Tibial nerve (tissue), 4 donors: ENCODE measurements at regions not wholly inside any gene's neighbourhood (a gene's known extent, or its start where the extent isn't known, plus 50 kb on each side); places are given as distances from the start of the nearest gene placed in this dataset.

ENCODE experiments used
- DNase-seq, 2 donors: peaks; one replicate each; pipeline ENCODE4 v3.0.0-alpha.2; 2019; ENCODE audit warnings: low spot score in 2 of 2
- H3K27ac ChIP-seq, 4 donors: fragments of 200-600 bp; sonication (generic) in 3 of 4; one replicate each; pipeline ENCODE4 v1.5.1; 2017 to 2019; ENCODE audit warnings: mild to moderate bottlenecking in 1 of 4
- H3K27me3 ChIP-seq, 2 donors: fragments of 200-600 bp; sonication (generic) in 1 of 2; one replicate each; pipeline versions ENCODE4 v1.5.1 to v1.6.0; 2017 to 2019
- H3K36me3 ChIP-seq, 3 donors: fragments of 200-600 bp; sonication (generic); one replicate each; pipeline ENCODE4 v1.5.1; 2018 to 2019
- H3K4me1 ChIP-seq, 4 donors: fragments of 200-600 bp; sonication (generic) in 3 of 4; one replicate each; pipeline ENCODE4 v1.5.1; 2017 to 2019
- H3K4me3 ChIP-seq, 4 donors: fragments of 200-600 bp; sonication (generic) in 3 of 4; one replicate each; pipeline ENCODE4 v1.5.1; 2017 to 2019; ENCODE audit warnings: mild to moderate bottlenecking in 1 of 4, moderate library complexity in 1 of 4
- H3K9me3 ChIP-seq, 4 donors: fragments of 200-600 bp; sonication (generic) in 3 of 4; one replicate each; pipeline ENCODE4 v1.5.1; 2017 to 2019
- CTCF ChIP-seq, 5 experiments: fragments of 200-600 bp in 3 of 5; fragments of 450-650 bp in 2 of 5; sonication (generic) in 3 of 5; IDR thresholded peaks; one replicate each; pipeline ENCODE4 v1.5.1; 2016 to 2019; ENCODE audit warnings: antibody characterized with exemption in 5 of 5, mild to moderate bottlenecking in 3 of 5, moderate library complexity in 2 of 5
- EP300 ChIP-seq, 2 donors: sonication (generic); formaldehyde crosslinking; IDR thresholded peaks; one replicate each; pipeline ENCODE4 v1.6.1; 2017; ENCODE audit warnings: antibody characterized with exemption in 2 of 2, mild to moderate bottlenecking in 1 of 2
- POLR2A ChIP-seq, 2 donors: fragments of 450-650 bp; IDR thresholded peaks; one replicate each; pipeline ENCODE4 v1.6.1; 2017; ENCODE audit warnings: antibody characterized with exemption in 2 of 2, mild to moderate bottlenecking in 2 of 2, moderate library complexity in 2 of 2
- WGBS, 2 donors: methylation state at CpG; one replicate each; pipeline ENCODE4 v1.1.5; 2018; 5-methylcytosine and 5-hydroxymethylcytosine counted together

DNA sequence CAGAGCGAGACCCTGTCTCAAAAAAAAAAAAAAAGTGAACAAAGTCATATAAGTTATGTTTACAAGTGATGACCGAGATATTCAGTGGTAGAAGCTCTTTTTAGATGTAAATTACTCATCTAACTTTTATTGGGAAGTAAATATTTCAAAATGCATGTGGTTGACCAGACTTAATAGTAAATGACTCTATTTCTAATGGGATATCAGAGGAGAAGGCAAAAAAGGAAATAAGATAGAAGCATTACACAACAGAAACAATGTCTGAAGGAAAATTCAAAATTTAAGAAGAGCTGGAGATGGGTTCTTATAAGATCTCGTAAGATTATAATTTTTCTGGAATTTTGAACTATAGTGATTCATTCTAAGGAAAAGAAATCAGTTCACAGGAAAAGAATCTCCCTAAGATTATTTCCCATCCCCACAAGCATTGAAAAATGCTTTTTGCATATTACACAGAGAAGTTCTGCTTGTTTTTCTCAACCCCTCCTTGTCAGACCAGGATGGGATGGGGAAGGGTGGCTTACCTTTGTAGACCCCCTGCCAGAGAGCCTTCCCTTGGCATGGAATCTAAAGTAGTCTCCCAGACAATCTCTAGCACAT lies 63.1 kb upstream of the STK38L start:
- H3K4me1 ChIP-seq = peaks cover 0 to 23% (median 2%) of the 10 kb centered on the region in 4 donors
- DNase-seq = no peak
- WGBS, 2 donors = 82 to 90% methylated on average over 3 of the region's 3 CpGs
- H3K27me3 ChIP-seq = no peaks in the 10 kb centered on the region
- no peak overlapping the region for H3K27ac ChIP-seq
- no peaks in the 10 kb centered on the region for H3K36me3 ChIP-seq
- no peaks in the 10 kb centered on the region for H3K9me3 ChIP-seq
- H3K4me3 ChIP-seq = no peak overlapping the region
- TF ChIP-seq EP300 (IDR thresholded peaks at IDR 0.05) = no peak
- TF ChIP-seq CTCF (IDR thresholded peaks at IDR 0.05) = no peak
- no peak for TF ChIP-seq POLR2A (IDR thresholded peaks at IDR 0.05)

DNA sequence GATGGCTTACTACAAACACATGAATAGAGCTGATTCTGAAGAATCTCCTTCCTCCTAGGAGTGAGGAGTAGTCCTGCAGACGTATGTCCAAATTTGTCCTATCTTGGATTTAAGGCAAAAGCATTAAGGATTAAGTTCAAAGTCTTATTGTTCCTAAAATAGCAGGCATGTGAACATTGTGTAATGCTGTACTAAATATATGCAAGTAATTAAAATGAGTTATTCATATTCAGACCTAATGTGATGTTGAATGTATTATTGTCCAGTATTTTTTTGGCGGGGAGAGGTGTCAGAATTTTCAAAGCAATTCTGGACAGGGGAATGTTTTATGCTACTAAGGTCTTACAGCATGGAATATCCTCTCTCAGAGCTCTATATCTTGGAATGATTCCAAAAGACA lies 60.7 kb upstream of the STK38L start:
- Histone ChIP-seq H3K9me3 (no peaks in the 10 kb centered on the region), H3K4me1 (peaks cover 0 to 35% (median 0%) of the 10 kb centered on the region in 4 donors), H3K27me3 (no peaks in the 10 kb centered on the region), H3K27ac (no peak overlapping the region), H3K4me3 (no peak overlapping the region), H3K36me3 (no peaks in the 10 kb centered on the region)
- WGBS, 2 donors = 39 to 74% methylated on average over 2 of the region's 2 CpGs
- no peak for DNase-seq
- no peak for TF ChIP-seq CTCF (IDR thresholded peaks at IDR 0.05)
- TF ChIP-seq EP300 (IDR thresholded peaks at IDR 0.05) = no peak
- no peak for TF ChIP-seq POLR2A (IDR thresholded peaks at IDR 0.05)

- H3K4me3 ChIP-seq = no peak overlapping the region
Observed at GRCh38 chr12:27185234-27186021, 58.7 kb upstream of the STK38L start.

DNA sequence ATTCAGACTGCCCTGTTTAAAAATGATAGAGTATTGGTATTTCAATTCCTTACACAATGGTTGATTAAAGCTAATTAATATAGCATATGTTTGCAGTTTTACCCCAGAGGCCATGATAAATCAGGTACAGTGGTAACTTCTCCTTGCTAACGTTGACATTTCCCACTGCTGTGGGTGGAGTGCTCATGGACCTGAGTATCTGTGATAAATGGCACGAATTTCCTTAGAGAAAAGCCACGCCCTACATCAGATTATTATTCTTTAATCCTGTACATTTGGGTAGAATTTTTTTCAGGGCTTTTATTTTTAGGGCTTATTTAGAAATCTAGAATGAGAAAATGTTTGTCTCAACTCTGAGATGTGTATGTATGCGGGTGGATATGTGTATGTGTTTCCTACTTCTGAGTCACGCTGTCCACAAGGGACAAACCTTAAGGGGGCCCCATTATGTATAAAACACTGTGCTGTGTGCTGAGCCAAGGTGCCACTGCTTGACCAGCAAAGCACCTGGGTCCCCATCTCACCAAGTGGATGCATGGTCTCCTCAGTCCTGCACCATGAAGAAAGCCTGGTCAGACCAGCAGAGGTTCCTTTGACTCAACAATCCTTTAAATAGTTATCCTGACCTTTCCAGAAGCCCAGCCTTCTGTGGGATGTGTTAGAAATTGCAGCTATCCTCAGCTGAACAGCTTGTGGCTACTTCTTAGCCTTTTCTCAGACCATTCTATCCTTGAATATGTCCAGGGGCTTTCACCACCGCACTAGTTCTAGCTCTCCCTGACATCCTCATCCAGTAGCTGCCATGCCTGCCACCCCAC lies 57.9 kb upstream of the STK38L start:
- 72 to 83% methylated on average over 6 of the region's 6 CpGs for WGBS, 2 donors
- H3K4me1 ChIP-seq = peaks cover 0 to 33% (median 1%) of the 10 kb centered on the region in 4 donors
- no peaks in the 10 kb centered on the region for H3K36me3 ChIP-seq
- no peak for DNase-seq
- H3K4me3 ChIP-seq = no peak overlapping the region
- H3K27ac ChIP-seq = peak overlapping the region in 1 of 4 donors; percentile 58
- TF ChIP-seq EP300 (IDR thresholded peaks at IDR 0.05) (no peak), CTCF (IDR thresholded peaks at IDR 0.05) (no peak), POLR2A (IDR thresholded peaks at IDR 0.05) (no peak)
- H3K27me3 ChIP-seq = no peaks in the 10 kb centered on the region
- no peaks in the 10 kb centered on the region for H3K9me3 ChIP-seq

More at GRCh38 chr12:27185234-27186021, 58.7 kb upstream of the STK38L start:
- no peaks in the 10 kb centered on the region for H3K36me3 ChIP-seq
- DNase-seq = no peak
- no peaks in the 10 kb centered on the region for H3K9me3 ChIP-seq
- peak overlapping the region in 1 of 4 donors; percentile 58 for H3K27ac ChIP-seq
- WGBS, 2 donors = 52 to 64% methylated on average over 4 of the region's 4 CpGs
- TF ChIP-seq CTCF (IDR thresholded peaks at IDR 0.05) = no peak
- TF ChIP-seq POLR2A (IDR thresholded peaks at IDR 0.05) = no peak
- TF ChIP-seq EP300 (IDR thresholded peaks at IDR 0.05) = no peak
- peaks cover 0 to 24% (median 0%) of the 10 kb centered on the region in 4 donors for H3K4me1 ChIP-seq
- no peaks in the 10 kb centered on the region for H3K27me3 ChIP-seq
